IMR-90 (cell line): ENCODE measurements at regions not wholly inside any gene's neighbourhood (a gene's known extent, or its start where the extent isn't known, plus 50 kb on each side); places are given as distances from the start of the nearest gene placed in this dataset.

ENCODE experiments used
- ATAC-seq: fragments of 200-7000 bp; cut with Tn5 transposase; 2 replicates; pipeline ENCODE4 v1.9.1; 2020; ENCODE audit warnings: low read depth, mild to moderate bottlenecking, moderate library complexity
- BruUV-seq: library from RNA; stranded (reverse); fragments of 400-500 nt; replicated peaks from 2 replicates; lab custom pipeline; 2021; lab: Mats Ljungman, UMichigan
- CTCF ChIA-PET: fragments of 300-600 bp; formaldehyde crosslinking; extraction: SDS; loops from one replicate; lab custom pipeline; 2021; ENCODE audit warnings: antibody characterized with exemption; lab: Yijun Ruan, JAX
- POLR2A ChIA-PET: fragments of 300-600 bp; sonication (Branson Sonifier 250); formaldehyde crosslinking; loops from one replicate; lab custom pipeline; 2022; ENCODE audit warnings: antibody characterized with exemption; ENCODE audit not compliant: unreplicated experiment; lab: Charles Lee
- DNase-seq: peaks from one replicate; pipeline ENCODE4 v3.0.0; 2013
- H2AFZ ChIP-seq: replicated peaks from 2 replicates; pipeline ENCODE3; 2013; ENCODE audit warnings: low read length, mild to moderate bottlenecking; ENCODE audit not compliant: poor library complexity
- H2AK5ac ChIP-seq: 2 replicates; pipeline ENCODE4 v1.6.1; 2013; ENCODE audit warnings: low read depth, low read length, inconsistent platforms
- H2AK9ac ChIP-seq: replicated peaks from 2 replicates; pipeline ENCODE3; 2013; ENCODE audit warnings: mild to moderate bottlenecking, low read depth, low read length, moderate library complexity; ENCODE audit not compliant: poor library complexity
- H2BK120ac ChIP-seq: 2 replicates; pipeline ENCODE4 v1.6.1; 2013; ENCODE audit warnings: low read depth, low read length, inconsistent platforms
- H2BK15ac ChIP-seq: 3 replicates; pipeline ENCODE4 v1.6.1; 2013; ENCODE audit warnings: low read depth, low read length, inconsistent platforms
- H2BK20ac ChIP-seq: 2 replicates; pipeline ENCODE4 v1.6.1; 2013; ENCODE audit warnings: low read depth, mild to moderate bottlenecking, inconsistent platforms, low read length, moderate library complexity
- H2BK5ac ChIP-seq: 2 replicates; pipeline ENCODE4 v1.6.1; 2013; ENCODE audit warnings: mild to moderate bottlenecking, low read depth, low read length, inconsistent platforms; ENCODE audit not compliant: poor library complexity, severe bottlenecking
- H3K14ac ChIP-seq: replicated peaks from 2 replicates; pipeline ENCODE4 v1.6.1; 2013; ENCODE audit warnings: low read depth, low read length, inconsistent platforms
- H3K18ac ChIP-seq: 2 replicates; pipeline ENCODE4 v1.6.1; 2013; ENCODE audit warnings: low read depth, low read length, control low read depth
- H3K23ac ChIP-seq: 2 replicates; pipeline ENCODE4 v1.6.1; 2013; ENCODE audit warnings: low read depth, low read length, inconsistent platforms
- H3K27ac ChIP-seq: 2 replicates; pipeline ENCODE4 v1.5.1; 2013; ENCODE audit warnings: mild to moderate bottlenecking, control low read depth, low read length; ENCODE audit not compliant: insufficient read depth
- H3K27me3 ChIP-seq: 2 replicates; pipeline ENCODE4 v1.6.1; 2013; ENCODE audit warnings: low read length; ENCODE audit not compliant: control insufficient read depth, insufficient read depth
- H3K36me3 ChIP-seq: 2 replicates; pipeline ENCODE4 v1.6.1; 2013; ENCODE audit warnings: low read length, mixed read lengths; ENCODE audit not compliant: control insufficient read depth, insufficient read depth
- H3K4ac ChIP-seq: 2 replicates; pipeline ENCODE4 v1.6.1; 2013; ENCODE audit warnings: low read depth, low read length, inconsistent platforms
- H3K4me1 ChIP-seq: 2 replicates; pipeline ENCODE4 v1.6.1; 2013; ENCODE audit warnings: low read length, mixed read lengths; ENCODE audit not compliant: control insufficient read depth, insufficient read depth
- H3K4me2 ChIP-seq: 2 replicates; pipeline ENCODE4 v1.6.1; 2013; ENCODE audit warnings: low read depth, mild to moderate bottlenecking, control low read depth, low read length, moderate library complexity
- H3K4me3 ChIP-seq: 2 replicates; pipeline ENCODE4 v1.5.1; 2013; ENCODE audit warnings: low read depth, mild to moderate bottlenecking, control low read depth, low read length, moderate library complexity; ENCODE audit not compliant: insufficient read depth
- H3K56ac ChIP-seq: 2 replicates; pipeline ENCODE4 v1.6.1; 2013; ENCODE audit warnings: low read length, inconsistent platforms; ENCODE audit not compliant: insufficient read depth; ENCODE audit errors: extremely low read depth
- H3K79me1 ChIP-seq, 2 experiments: 2 replicates each; pipeline ENCODE4 v1.6.1; 2013; ENCODE audit warnings: low read length in 2 of 2, inconsistent platforms in 1 of 2, low read depth in 1 of 2
- H3K9ac ChIP-seq: 2 replicates; pipeline ENCODE4 v1.6.1; 2013; ENCODE audit warnings: low read depth, low read length, control low read depth
- H3K9me1 ChIP-seq: 2 replicates; pipeline ENCODE4 v1.6.1; 2013; ENCODE audit warnings: low read length, inconsistent platforms; ENCODE audit not compliant: insufficient read depth
- H3K9me3 ChIP-seq: 2 replicates; pipeline ENCODE4 v1.6.1; 2013; ENCODE audit warnings: low read length; ENCODE audit not compliant: control insufficient read depth, insufficient read depth
- H4K20me1 ChIP-seq: 2 replicates; pipeline ENCODE4 v1.6.1; 2013; ENCODE audit warnings: low read length, inconsistent platforms; ENCODE audit not compliant: insufficient read depth
- H4K5ac ChIP-seq: 2 replicates; pipeline ENCODE4 v1.6.1; 2013; ENCODE audit warnings: mild to moderate bottlenecking, low read depth, low read length, control low read depth
- H4K8ac ChIP-seq, 2 experiments: 2 replicates each; pipeline ENCODE4 v1.6.1; 2013; ENCODE audit warnings: low read depth in 2 of 2, low read length in 2 of 2, control low read depth in 1 of 2, inconsistent platforms in 1 of 2
- H4K91ac ChIP-seq: 2 replicates; pipeline ENCODE4 v1.6.1; 2013; ENCODE audit warnings: low read depth, low read length, inconsistent platforms; ENCODE audit not compliant: insufficient read depth
- BHLHE40 ChIP-seq: fragments of 150-350 bp; IDR thresholded peaks from 2 replicates; pipeline ENCODE4 v1.6.1; 2016; ENCODE audit warnings: mild to moderate bottlenecking, low read depth, low read length
- CEBPB ChIP-seq: IDR thresholded peaks from 2 replicates; pipeline ENCODE4 v1.6.1; 2012; ENCODE audit warnings: low read depth, low read length, improper control_type of control experiment
- CTCF ChIP-seq: conservative IDR thresholded peaks from 2 replicates; pipeline ENCODE4 v1.5.1; 2012; ENCODE audit warnings: mild to moderate bottlenecking, low read depth, low read length, improper control_type of control experiment
- ELK1 ChIP-seq: fragments of 150-350 bp; IDR thresholded peaks from 2 replicates; pipeline ENCODE4 v1.6.1; 2016; ENCODE audit warnings: low read depth, mild to moderate bottlenecking, low read length, moderate library complexity, borderline replicate concordance
- FOS ChIP-seq: fragments of 150-350 bp; IDR thresholded peaks from 2 replicates; pipeline ENCODE4 v1.6.1; 2016; ENCODE audit warnings: low read depth, low read length
- MAFK ChIP-seq: IDR thresholded peaks from 2 replicates; pipeline ENCODE4 v1.6.1; 2012; ENCODE audit warnings: low read depth, low read length, improper control_type of control experiment
- MAZ ChIP-seq: IDR thresholded peaks from 2 replicates; pipeline ENCODE4 v1.6.1; 2012; ENCODE audit warnings: low read depth, mild to moderate bottlenecking, low read length, improper control_type of control experiment, moderate library complexity, borderline replicate concordance
- MXI1 ChIP-seq: IDR thresholded peaks from 2 replicates; pipeline ENCODE4 v1.6.1; 2012; ENCODE audit warnings: low read depth, mild to moderate bottlenecking, low read length, moderate library complexity, borderline replicate concordance
- NFE2L2 ChIP-seq: fragments of 150-350 bp; IDR thresholded peaks from 2 replicates; pipeline ENCODE4 v1.6.1; 2016; ENCODE audit warnings: low read depth, mild to moderate bottlenecking, low read length
- POLR2A ChIP-seq: IDR thresholded peaks from 2 replicates; pipeline ENCODE4 v1.6.1; 2012; ENCODE audit warnings: mild to moderate bottlenecking, low read depth, low read length
- RAD21 ChIP-seq: IDR thresholded peaks from 2 replicates; pipeline ENCODE4 v1.6.1; 2012; ENCODE audit warnings: low read length, improper control_type of control experiment
- RFX5 ChIP-seq: IDR thresholded peaks from 2 replicates; pipeline ENCODE4 v1.8.0; 2012; ENCODE audit warnings: low read depth, mild to moderate bottlenecking, low read length, moderate library complexity
- USF2 ChIP-seq: fragments of 150-350 bp; IDR thresholded peaks from 2 replicates; pipeline ENCODE4 v1.6.1; 2017; ENCODE audit warnings: mild to moderate bottlenecking, antibody characterized with exemption, low read length, low read depth
- WGBS, 2 experiments: methylation state at CpG; one replicate each; pipeline versions ENCODE4 v1.1.5 to v1.1.7; 2013; ENCODE audit warnings: missing lambda C conversion rate in 2 of 2; ENCODE audit not compliant: insufficient read length in 1 of 2; ENCODE audit errors: extremely low coverage in 2 of 2; 5-methylcytosine and 5-hydroxymethylcytosine counted together
- dilution Hi-C: fragments of 300-500 bp; cut with HindIII; formaldehyde crosslinking; loops from one replicate; pipeline ENCODE4 v1.14.3; 2018; ENCODE audit warnings: low sequenced_read_pairs; ENCODE audit not compliant: unreplicated experiment
- in situ Hi-C: fragments of 300-500 bp; cut with MboI; formaldehyde crosslinking; loops from 3 replicates; pipeline ENCODE4 v1.14.3; 2019; ENCODE audit warnings: low sequenced_read_pairs, inconsistent platforms, mixed read lengths
- intact Hi-C: fragments of 100-400 bp; cut with micrococcal nuclease; formaldehyde crosslinking; loops from 2 replicates; pipeline ENCODE4 v1.10.0; 2022

- DNase-seq (no peak), ATAC-seq (no peak)
- Histone ChIP-seq H3K27ac (no peak overlapping the region), H2AK5ac (no peak overlapping the region), H4K5ac (no peak overlapping the region), H2BK120ac (no peak overlapping the region), H3K79me1 (no peaks in the 10 kb centered on the region), H3K56ac (no peak overlapping the region), H3K27me3 (no peaks in the 10 kb centered on the region), H3K36me3 (no peaks in the 10 kb centered on the region), H4K8ac (no peak overlapping the region), H3K18ac (no peak overlapping the region), H4K91ac (no peak overlapping the region), H3K9me1 (no peaks in the 10 kb centered on the region), H3K4me3 (no peak overlapping the region), H3K9me3 (no peaks in the 10 kb centered on the region), H3K14ac (no peak overlapping the region), H3K9ac (no peak overlapping the region), H4K20me1 (no peaks in the 10 kb centered on the region), H2AFZ (no peak overlapping the region), H2BK5ac (no peak overlapping the region), H2BK15ac (no peak overlapping the region), H2BK20ac (no peak overlapping the region), H3K23ac (no peak overlapping the region), H3K4ac (no peak overlapping the region), H3K4me2 (no peak overlapping the region), H3K4me1 (no peaks in the 10 kb centered on the region), H2AK9ac (no peak overlapping the region)
- no TSS peak for BruUV-seq
- TF ChIP-seq POLR2A (no peak), MAFK (no peak), MXI1 (no peak), CEBPB (no peak), NFE2L2 (no peak), RAD21 (no peak), FOS (no peak), MAZ (no peak), BHLHE40 (no peak), CTCF (no peak), ELK1 (no peak), RFX5 (no peak), USF2 (no peak)
- dilution Hi-C loops, result no loop called here
- intact Hi-C loops, result no loop called here
- WGBS, 2 experiments, result no CpG with 5 or more reads among the region's 13 CpGs
- in situ Hi-C loops, result loop anchor here (25.0 kb wide), 1 partner anchor 1953 kb away; no protein-coding TSS in a partner anchor
- ChIA-PET POLR2A (no interaction called here), CTCF (interaction anchor here (0.6 kb wide), 1 partner anchor 114 kb away, joined by 4 read pairs; no protein-coding TSS in a partner anchor)
These were observed 255.6 kb downstream of the DCDC2C start for GRCh38 chr2:3958969-3959368.
